ENCODE measurements at regions not wholly inside any gene's neighbourhood (a gene's known extent, or its start where the extent isn't known, plus 50 kb on each side); places are given as distances from the start of the nearest gene placed in this dataset.

DNA sequence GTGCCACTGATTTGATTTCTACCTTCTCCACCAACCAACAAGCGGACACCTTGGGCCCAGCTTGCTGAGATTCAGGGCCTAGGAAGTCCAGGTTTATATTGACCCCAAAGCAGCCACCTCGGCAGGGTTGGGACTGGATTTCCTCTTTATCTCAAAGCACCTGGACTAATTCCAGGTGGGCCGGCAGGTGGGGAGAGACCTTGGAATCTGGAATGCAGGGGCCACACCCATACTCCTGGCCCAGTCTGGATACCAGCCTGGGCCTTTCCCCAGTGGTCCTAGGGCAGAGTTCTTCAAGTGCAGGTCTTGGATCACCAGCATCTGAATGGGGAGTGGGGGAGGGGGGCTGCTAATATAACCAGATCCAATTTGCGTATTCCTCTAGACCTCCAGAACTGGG, 93.1 kb downstream of the PCDH1 start:
- Histone ChIP-seq H3K9me2 (ENCODE audit: insufficient read depth) (no peaks in the 10 kb centered on the region), H3K4me2 (no peak overlapping the region), H3F3A (replicated peaks; ENCODE audit: low read depth) (peaks cover 7% of the 10 kb centered on the region; the same call in 1 of the 2 replicates), H3K36me3 (ENCODE audit: insufficient read depth) (no peaks in the 10 kb centered on the region), H2AFZ (no peak overlapping the region), H3K27ac (ENCODE audit: low read depth) (no peak overlapping the region), H3K4me3 (no peak overlapping the region), H3K79me2 (replicated peaks; ENCODE audit: insufficient read depth) (no peaks in the 10 kb centered on the region), H4K20me1 (replicated peaks; ENCODE audit: insufficient read depth) (no peaks in the 10 kb centered on the region), H3K27me3 (ENCODE audit: insufficient read depth) (no peaks in the 10 kb centered on the region), H3K4me1 (ENCODE audit: insufficient read depth) (peaks cover 12% of the 10 kb centered on the region; the same call in 1 of the 2 replicates)
- no peak for DNase-seq (ENCODE audit: low spot score)
- Mint-ChIP-seq H3K27ac (no peak overlapping the region), H3K4me3 (no peak overlapping the region), H3K4me1 (peaks cover 56% of the 10 kb centered on the region), H3K36me3 (ENCODE audit: low read depth) (no peaks in the 10 kb centered on the region; the same call in 2 of the 3 replicates), H3K9me3 (no peaks in the 10 kb centered on the region), H3K27me3 (ENCODE audit: insufficient read depth, low read depth, poor library complexity) (peaks cover 25% of the 10 kb centered on the region)
- TF ChIP-seq, protein P1, sequence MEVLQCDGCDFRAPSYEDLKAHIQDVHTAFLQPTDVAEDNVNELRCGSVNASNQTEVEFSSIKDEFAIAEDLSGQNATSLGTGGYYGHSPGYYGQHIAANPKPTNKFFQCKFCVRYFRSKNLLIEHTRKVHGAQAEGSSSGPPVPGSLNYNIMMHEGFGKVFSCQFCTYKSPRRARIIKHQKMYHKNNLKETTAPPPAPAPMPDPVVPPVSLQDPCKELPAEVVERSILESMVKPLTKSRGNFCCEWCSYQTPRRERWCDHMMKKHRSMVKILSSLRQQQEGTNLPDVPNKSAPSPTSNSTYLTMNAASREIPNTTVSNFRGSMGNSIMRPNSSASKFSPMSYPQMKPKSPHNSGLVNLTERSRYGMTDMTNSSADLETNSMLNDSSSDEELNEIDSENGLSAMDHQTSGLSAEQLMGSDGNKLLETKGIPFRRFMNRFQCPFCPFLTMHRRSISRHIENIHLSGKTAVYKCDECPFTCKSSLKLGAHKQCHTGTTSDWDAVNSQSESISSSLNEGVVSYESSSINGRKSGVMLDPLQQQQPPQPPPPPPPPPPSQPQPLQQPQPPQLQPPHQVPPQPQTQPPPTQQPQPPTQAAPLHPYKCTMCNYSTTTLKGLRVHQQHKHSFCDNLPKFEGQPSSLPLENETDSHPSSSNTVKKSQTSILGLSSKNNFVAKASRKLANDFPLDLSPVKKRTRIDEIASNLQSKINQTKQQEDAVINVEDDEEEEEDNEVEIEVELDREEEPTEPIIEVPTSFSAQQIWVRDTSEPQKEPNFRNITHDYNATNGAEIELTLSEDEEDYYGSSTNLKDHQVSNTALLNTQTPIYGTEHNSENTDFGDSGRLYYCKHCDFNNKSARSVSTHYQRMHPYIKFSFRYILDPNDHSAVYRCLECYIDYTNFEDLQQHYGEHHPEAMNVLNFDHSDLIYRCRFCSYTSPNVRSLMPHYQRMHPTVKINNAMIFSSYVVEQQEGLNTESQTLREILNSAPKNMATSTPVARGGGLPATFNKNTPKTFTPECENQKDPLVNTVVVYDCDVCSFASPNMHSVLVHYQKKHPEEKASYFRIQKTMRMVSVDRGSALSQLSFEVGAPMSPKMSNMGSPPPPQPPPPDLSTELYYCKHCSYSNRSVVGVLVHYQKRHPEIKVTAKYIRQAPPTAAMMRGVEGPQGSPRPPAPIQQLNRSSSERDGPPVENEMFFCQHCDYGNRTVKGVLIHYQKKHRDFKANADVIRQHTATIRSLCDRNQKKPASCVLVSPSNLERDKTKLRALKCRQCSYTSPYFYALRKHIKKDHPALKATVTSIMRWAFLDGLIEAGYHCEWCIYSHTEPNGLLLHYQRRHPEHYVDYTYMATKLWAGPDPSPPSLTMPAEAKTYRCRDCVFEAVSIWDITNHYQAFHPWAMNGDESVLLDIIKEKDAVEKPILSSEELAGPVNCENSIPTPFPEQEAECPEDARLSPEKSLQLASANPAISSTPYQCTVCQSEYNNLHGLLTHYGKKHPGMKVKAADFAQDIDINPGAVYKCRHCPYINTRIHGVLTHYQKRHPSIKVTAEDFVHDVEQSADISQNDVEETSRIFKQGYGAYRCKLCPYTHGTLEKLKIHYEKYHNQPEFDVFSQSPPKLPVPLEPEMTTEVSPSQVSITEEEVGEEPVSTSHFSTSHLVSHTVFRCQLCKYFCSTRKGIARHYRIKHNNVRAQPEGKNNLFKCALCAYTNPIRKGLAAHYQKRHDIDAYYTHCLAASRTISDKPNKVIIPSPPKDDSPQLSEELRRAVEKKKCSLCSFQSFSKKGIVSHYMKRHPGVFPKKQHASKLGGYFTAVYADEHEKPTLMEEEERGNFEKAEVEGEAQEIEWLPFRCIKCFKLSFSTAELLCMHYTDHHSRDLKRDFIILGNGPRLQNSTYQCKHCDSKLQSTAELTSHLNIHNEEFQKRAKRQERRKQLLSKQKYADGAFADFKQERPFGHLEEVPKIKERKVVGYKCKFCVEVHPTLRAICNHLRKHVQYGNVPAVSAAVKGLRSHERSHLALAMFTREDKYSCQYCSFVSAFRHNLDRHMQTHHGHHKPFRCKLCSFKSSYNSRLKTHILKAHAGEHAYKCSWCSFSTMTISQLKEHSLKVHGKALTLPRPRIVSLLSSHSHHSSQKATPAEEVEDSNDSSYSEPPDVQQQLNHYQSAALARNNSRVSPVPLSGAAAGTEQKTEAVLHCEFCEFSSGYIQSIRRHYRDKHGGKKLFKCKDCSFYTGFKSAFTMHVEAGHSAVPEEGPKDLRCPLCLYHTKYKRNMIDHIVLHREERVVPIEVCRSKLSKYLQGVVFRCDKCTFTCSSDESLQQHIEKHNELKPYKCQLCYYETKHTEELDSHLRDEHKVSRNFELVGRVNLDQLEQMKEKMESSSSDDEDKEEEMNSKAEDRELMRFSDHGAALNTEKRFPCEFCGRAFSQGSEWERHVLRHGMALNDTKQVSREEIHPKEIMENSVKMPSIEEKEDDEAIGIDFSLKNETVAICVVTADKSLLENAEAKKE (CRISPR knock-in tag; IDR thresholded peaks at IDR 0.05) = no peak
- no peak for ATAC-seq

DNA sequence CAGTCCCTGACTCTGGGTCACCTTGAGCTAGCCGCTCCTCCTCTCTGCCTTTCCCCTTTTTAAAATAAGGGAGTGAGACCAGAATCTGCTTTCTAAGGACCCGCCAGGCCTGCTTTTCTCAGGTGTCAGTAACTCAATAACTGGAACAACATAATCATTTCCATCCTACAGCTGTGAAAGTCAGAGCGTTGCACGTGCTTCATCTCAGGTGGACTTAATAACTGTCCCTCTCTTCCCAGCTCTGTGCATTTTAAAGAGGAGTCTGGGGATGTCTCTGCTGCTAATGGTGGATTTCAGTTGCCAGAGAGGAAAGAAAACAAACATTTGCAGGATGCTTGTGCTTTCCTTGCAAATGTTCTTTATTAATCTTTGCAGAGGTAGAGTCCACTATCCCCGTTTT, 93.7 kb downstream of the PCDH1 start:
- Histone ChIP-seq H3K4me1 (ENCODE audit: insufficient read depth) (peaks cover 16% of the 10 kb centered on the region; the same call in 1 of the 2 replicates), H3K4me3 (no peak overlapping the region)
- ATAC-seq = no peak
- no peak for TF ChIP-seq JUNB (IDR thresholded peaks at IDR 0.05; ENCODE audit: unreplicated experiment)
- no peak for TF ChIP-seq EZH2 (IDR thresholded peaks at IDR 0.05; ENCODE audit: low read depth, unreplicated experiment)
- TF ChIP-seq EZH2phosphoT487 (IDR thresholded peaks at IDR 0.05; ENCODE audit: unreplicated experiment) = no peak
- no peak for TF ChIP-seq ETS1 (IDR thresholded peaks at IDR 0.05)
- TF ChIP-seq, protein P2, sequence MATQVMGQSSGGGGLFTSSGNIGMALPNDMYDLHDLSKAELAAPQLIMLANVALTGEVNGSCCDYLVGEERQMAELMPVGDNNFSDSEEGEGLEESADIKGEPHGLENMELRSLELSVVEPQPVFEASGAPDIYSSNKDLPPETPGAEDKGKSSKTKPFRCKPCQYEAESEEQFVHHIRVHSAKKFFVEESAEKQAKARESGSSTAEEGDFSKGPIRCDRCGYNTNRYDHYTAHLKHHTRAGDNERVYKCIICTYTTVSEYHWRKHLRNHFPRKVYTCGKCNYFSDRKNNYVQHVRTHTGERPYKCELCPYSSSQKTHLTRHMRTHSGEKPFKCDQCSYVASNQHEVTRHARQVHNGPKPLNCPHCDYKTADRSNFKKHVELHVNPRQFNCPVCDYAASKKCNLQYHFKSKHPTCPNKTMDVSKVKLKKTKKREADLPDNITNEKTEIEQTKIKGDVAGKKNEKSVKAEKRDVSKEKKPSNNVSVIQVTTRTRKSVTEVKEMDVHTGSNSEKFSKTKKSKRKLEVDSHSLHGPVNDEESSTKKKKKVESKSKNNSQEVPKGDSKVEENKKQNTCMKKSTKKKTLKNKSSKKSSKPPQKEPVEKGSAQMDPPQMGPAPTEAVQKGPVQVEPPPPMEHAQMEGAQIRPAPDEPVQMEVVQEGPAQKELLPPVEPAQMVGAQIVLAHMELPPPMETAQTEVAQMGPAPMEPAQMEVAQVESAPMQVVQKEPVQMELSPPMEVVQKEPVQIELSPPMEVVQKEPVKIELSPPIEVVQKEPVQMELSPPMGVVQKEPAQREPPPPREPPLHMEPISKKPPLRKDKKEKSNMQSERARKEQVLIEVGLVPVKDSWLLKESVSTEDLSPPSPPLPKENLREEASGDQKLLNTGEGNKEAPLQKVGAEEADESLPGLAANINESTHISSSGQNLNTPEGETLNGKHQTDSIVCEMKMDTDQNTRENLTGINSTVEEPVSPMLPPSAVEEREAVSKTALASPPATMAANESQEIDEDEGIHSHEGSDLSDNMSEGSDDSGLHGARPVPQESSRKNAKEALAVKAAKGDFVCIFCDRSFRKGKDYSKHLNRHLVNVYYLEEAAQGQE (IDR thresholded peaks at IDR 0.05; ENCODE audit: unreplicated experiment) = no peak
- TF ChIP-seq NANOG (IDR thresholded peaks at IDR 0.05; ENCODE audit: borderline replicate concordance) = no peak
- TF ChIP-seq, protein P3, sequence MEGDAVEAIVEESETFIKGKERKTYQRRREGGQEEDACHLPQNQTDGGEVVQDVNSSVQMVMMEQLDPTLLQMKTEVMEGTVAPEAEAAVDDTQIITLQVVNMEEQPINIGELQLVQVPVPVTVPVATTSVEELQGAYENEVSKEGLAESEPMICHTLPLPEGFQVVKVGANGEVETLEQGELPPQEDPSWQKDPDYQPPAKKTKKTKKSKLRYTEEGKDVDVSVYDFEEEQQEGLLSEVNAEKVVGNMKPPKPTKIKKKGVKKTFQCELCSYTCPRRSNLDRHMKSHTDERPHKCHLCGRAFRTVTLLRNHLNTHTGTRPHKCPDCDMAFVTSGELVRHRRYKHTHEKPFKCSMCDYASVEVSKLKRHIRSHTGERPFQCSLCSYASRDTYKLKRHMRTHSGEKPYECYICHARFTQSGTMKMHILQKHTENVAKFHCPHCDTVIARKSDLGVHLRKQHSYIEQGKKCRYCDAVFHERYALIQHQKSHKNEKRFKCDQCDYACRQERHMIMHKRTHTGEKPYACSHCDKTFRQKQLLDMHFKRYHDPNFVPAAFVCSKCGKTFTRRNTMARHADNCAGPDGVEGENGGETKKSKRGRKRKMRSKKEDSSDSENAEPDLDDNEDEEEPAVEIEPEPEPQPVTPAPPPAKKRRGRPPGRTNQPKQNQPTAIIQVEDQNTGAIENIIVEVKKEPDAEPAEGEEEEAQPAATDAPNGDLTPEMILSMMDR (conservative IDR thresholded peaks at IDR 0.05; ENCODE audit: low read depth in 2 of 2) = no peak
- TF ChIP-seq CREB1 (CRISPR knock-in tag; IDR thresholded peaks at IDR 0.05; ENCODE audit: low read depth) = no peak
- no peak for TF ChIP-seq ZNF331 (CRISPR knock-in tag; IDR thresholded peaks at IDR 0.05; ENCODE audit: low read depth)

More for the DNA sequence above, 93.7 kb downstream of the PCDH1 start:
- Mint-ChIP-seq H3K27me3 (ENCODE audit: insufficient read depth, low read depth, poor library complexity) (peaks cover 28% of the 10 kb centered on the region), H3K9me3 (no peaks in the 10 kb centered on the region), H3K36me3 (ENCODE audit: low read depth) (no peaks in the 10 kb centered on the region; the same call in 2 of the 3 replicates), H3K4me1 (peaks cover 58% of the 10 kb centered on the region), H3K4me3 (no peak overlapping the region), H3K27ac (no peak overlapping the region)
- no peak overlapping the region for H3K4me2 ChIP-seq
- no peaks in the 10 kb centered on the region for H3K36me3 ChIP-seq (ENCODE audit: insufficient read depth)
- no peaks in the 10 kb centered on the region for H3K27me3 ChIP-seq (ENCODE audit: insufficient read depth)
- no peaks in the 10 kb centered on the region for H4K20me1 ChIP-seq (replicated peaks; ENCODE audit: insufficient read depth)
- no peaks in the 10 kb centered on the region for H3K79me2 ChIP-seq (replicated peaks; ENCODE audit: insufficient read depth)
- H3F3A ChIP-seq (replicated peaks; ENCODE audit: low read depth) = peaks cover 7% of the 10 kb centered on the region; the same call in 1 of the 2 replicates
- H3K27ac ChIP-seq (ENCODE audit: low read depth) = no peak overlapping the region
- H3K9me2 ChIP-seq (ENCODE audit: insufficient read depth) = no peaks in the 10 kb centered on the region
- no peak overlapping the region for H2AFZ ChIP-seq
- DNase-seq (ENCODE audit: low spot score) = no peak

Measured in GM23338 (cell line).